ENCODE measurements at regions not wholly inside any gene's neighbourhood (a gene's known extent, or its start where the extent isn't known, plus 50 kb on each side); places are given as distances from the start of the nearest gene placed in this dataset.

- H3K4me3 ChIP-seq (ENCODE audit: low read depth, low read length, poor library complexity, severe bottlenecking): no peak overlapping the region
- no peaks in the 10 kb centered on the region for H3K79me2 ChIP-seq (ENCODE audit: insufficient read depth, low read length)
- H3K9me3 ChIP-seq (ENCODE audit: low read length): no peaks in the 10 kb centered on the region
- H3K4me1 ChIP-seq (ENCODE audit: insufficient read depth, low read length, severe bottlenecking): no peaks in the 10 kb centered on the region
- H3K9me2 ChIP-seq (ENCODE audit: low read depth, low read length): no peaks in the 10 kb centered on the region
- no peaks in the 10 kb centered on the region for H3K27me3 ChIP-seq (ENCODE audit: insufficient read depth, low read length)
- no peaks in the 10 kb centered on the region for H4K20me1 ChIP-seq (ENCODE audit: insufficient read depth, low read length)
- H3F3A ChIP-seq (ENCODE audit: insufficient read depth, low read length): no peaks in the 10 kb centered on the region
- no peak overlapping the region for H3K4me2 ChIP-seq (ENCODE audit: low read length)
- no peaks in the 10 kb centered on the region for H3K36me3 ChIP-seq (ENCODE audit: insufficient read depth, low read length)
- no peak overlapping the region for H3K9ac ChIP-seq (ENCODE audit: low read length)
- TF ChIP-seq EZH2 (IDR thresholded peaks at IDR 0.05; ENCODE audit: borderline replicate concordance, low read length): no peak
- TF ChIP-seq, protein P1, sequence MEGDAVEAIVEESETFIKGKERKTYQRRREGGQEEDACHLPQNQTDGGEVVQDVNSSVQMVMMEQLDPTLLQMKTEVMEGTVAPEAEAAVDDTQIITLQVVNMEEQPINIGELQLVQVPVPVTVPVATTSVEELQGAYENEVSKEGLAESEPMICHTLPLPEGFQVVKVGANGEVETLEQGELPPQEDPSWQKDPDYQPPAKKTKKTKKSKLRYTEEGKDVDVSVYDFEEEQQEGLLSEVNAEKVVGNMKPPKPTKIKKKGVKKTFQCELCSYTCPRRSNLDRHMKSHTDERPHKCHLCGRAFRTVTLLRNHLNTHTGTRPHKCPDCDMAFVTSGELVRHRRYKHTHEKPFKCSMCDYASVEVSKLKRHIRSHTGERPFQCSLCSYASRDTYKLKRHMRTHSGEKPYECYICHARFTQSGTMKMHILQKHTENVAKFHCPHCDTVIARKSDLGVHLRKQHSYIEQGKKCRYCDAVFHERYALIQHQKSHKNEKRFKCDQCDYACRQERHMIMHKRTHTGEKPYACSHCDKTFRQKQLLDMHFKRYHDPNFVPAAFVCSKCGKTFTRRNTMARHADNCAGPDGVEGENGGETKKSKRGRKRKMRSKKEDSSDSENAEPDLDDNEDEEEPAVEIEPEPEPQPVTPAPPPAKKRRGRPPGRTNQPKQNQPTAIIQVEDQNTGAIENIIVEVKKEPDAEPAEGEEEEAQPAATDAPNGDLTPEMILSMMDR (IDR thresholded peaks at IDR 0.05; ENCODE audit: low read length): no peak
- no peak overlapping the region for H2AFZ ChIP-seq (ENCODE audit: low read length)
- no peak overlapping the region for H3K27ac ChIP-seq (ENCODE audit: low read depth, low read length, poor library complexity, severe bottlenecking)
These were observed 1474.2 kb upstream of the CELF4 start for GRCh38 chr18:39039813-39040212.

GRCh38 chr18:39037925-39038324 lies 1472.3 kb upstream of the CELF4 start:
- Histone ChIP-seq H3K9ac (ENCODE audit: low read length) (no peak overlapping the region), H3K27me3 (ENCODE audit: insufficient read depth, low read length) (no peaks in the 10 kb centered on the region), H3K9me3 (ENCODE audit: low read length) (no peaks in the 10 kb centered on the region), H3K79me2 (ENCODE audit: insufficient read depth, low read length) (no peaks in the 10 kb centered on the region), H3F3A (ENCODE audit: insufficient read depth, low read length) (no peaks in the 10 kb centered on the region), H4K20me1 (ENCODE audit: insufficient read depth, low read length) (no peaks in the 10 kb centered on the region), H3K27ac (ENCODE audit: low read depth, low read length, poor library complexity, severe bottlenecking) (no peak overlapping the region), H3K36me3 (ENCODE audit: insufficient read depth, low read length) (no peaks in the 10 kb centered on the region), H3K4me1 (ENCODE audit: insufficient read depth, low read length, severe bottlenecking) (no peaks in the 10 kb centered on the region), H2AFZ (ENCODE audit: low read length) (no peak overlapping the region), H3K4me3 (ENCODE audit: low read depth, low read length, poor library complexity, severe bottlenecking) (no peak overlapping the region), H3K4me2 (ENCODE audit: low read length) (no peak overlapping the region), H3K9me2 (ENCODE audit: low read depth, low read length) (no peaks in the 10 kb centered on the region)
- no peak for TF ChIP-seq EZH2 (IDR thresholded peaks at IDR 0.05; ENCODE audit: borderline replicate concordance, low read length)
- TF ChIP-seq, protein P1 (IDR thresholded peaks at IDR 0.05; ENCODE audit: low read length): no peak

DNA sequence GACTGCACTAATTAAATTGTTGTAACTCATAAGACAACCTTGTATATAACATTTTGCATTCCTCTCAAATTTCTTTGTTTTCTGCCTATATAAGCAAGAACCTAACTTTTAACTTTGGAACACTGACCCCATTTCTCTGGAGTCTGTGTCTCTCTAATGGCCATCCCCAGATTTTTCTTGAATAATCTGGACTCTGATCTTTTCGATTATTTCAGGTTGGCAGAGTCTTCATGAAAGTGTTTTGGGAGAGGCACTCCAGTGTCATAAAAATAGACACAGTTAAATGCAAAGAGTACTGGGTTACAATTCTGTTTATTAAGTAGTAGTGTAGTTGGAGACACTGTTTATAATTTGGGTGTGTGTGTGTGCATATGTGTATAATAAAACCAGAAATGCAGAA lies 1467.7 kb upstream of the CELF4 start:
- no peak overlapping the region for H3K4me2 ChIP-seq (ENCODE audit: low read length)
- no peak overlapping the region for H3K9ac ChIP-seq (ENCODE audit: low read length)
- no peaks in the 10 kb centered on the region for H4K20me1 ChIP-seq (ENCODE audit: insufficient read depth, low read length)
- H2AFZ ChIP-seq (ENCODE audit: low read length): no peak overlapping the region
- H3K27me3 ChIP-seq (ENCODE audit: insufficient read depth, low read length): no peaks in the 10 kb centered on the region
- H3K9me2 ChIP-seq (ENCODE audit: low read depth, low read length): no peaks in the 10 kb centered on the region
- H3K79me2 ChIP-seq (ENCODE audit: insufficient read depth, low read length): no peaks in the 10 kb centered on the region
- no peaks in the 10 kb centered on the region for H3F3A ChIP-seq (ENCODE audit: insufficient read depth, low read length)
- no peak overlapping the region for H3K27ac ChIP-seq (ENCODE audit: low read depth, low read length, poor library complexity, severe bottlenecking)
- no peak overlapping the region for H3K4me3 ChIP-seq (ENCODE audit: low read depth, low read length, poor library complexity, severe bottlenecking)
- H3K9me3 ChIP-seq (ENCODE audit: low read length): no peaks in the 10 kb centered on the region
- TF ChIP-seq, protein P1 (IDR thresholded peaks at IDR 0.05; ENCODE audit: low read length): no peak
- no peak for TF ChIP-seq EZH2 (IDR thresholded peaks at IDR 0.05; ENCODE audit: borderline replicate concordance, low read length)
- no peaks in the 10 kb centered on the region for H3K36me3 ChIP-seq (ENCODE audit: insufficient read depth, low read length)
- H3K4me1 ChIP-seq (ENCODE audit: insufficient read depth, low read length, severe bottlenecking): no peaks in the 10 kb centered on the region
